HG03378 (cell line): ENCODE measurements at regions not wholly inside any gene's neighbourhood (a gene's known extent, or its start where the extent isn't known, plus 50 kb on each side); places are given as distances from the start of the nearest gene placed in this dataset.

Experiments
- ATAC-seq: cut with Tn5 transposase; IDR thresholded peaks from one replicate; pipeline ENCODE4 v1.9.1; 2021; ENCODE audit warnings: mild to moderate bottlenecking, moderate library complexity; ENCODE audit not compliant: unreplicated experiment

DNA sequence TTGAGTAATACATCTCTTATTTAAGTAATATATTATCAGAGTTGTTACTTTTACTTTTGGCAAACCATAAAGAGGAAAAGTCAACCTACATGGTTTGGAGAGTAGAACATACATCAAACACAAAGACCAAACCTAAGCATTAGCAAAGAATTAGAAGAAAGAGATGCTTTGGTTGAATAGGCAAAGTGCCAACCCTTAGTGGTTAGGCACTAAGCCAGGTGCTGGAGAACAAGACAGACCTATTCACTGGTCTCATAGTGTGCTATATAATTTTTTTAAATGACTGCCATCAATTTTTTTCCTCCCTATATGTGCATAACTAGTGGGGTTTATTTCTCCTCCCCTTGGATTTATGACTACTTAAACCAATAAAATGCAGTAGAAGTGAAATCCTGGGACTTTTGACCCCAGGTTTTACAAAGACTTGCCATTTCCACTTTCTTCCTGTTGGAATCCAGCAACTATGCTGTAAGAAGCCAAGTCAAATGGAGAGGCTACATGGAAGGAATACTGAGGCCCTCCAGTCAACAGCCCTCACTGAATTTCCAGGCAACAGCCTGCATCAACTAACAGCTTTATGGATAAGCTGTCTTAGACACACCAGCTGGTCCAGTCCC is 69.8 kb upstream of the HAO2 start:
- no peak for ATAC-seq

DNA sequence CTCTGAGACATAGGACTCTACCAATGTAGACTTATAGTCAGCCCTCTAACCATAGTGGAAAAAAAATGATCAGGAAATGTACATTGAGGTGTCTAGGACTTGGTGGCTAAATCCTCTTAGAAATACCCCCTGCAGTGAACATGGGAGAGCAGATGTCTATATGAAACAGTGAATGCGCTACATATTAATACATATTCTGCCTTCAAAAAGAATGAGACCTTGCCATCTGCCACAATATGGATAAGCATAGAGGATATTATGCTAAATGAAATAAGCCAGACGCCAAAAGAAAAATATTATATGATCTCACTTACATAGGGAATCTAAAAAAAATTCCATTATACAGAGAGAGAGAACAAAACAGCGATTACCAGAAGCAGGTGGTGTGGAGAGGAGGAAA is 66.6 kb upstream of the HAO2 start:
- no peak for ATAC-seq

DNA sequence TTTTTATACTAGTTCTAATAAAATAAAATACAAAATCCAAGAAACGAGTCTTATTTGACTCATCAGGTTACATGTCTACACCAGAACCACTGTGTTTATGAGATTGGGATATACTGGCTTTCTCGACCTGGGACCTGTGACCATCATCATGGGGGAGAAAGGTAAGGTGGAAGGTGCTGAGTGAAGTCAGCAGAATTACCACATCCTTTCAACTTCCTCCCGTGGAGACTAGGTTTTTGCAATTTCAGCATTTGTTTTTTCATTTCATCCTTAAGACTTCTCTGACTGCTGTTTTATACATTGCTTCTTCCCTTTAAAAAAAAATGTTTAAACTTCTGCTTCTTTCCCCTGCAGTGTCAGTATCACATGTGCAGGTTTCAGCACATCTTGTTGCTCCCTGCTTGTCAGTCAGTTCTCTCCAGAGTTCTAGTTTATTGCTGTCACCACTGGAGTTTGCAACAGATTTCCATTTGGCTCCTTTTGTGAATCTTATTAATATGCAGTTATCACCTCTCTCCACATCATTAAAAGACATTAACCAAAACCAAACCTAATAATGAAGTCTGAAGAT is 60.4 kb upstream of the HAO2 start:
- ATAC-seq: no peak

DNA sequence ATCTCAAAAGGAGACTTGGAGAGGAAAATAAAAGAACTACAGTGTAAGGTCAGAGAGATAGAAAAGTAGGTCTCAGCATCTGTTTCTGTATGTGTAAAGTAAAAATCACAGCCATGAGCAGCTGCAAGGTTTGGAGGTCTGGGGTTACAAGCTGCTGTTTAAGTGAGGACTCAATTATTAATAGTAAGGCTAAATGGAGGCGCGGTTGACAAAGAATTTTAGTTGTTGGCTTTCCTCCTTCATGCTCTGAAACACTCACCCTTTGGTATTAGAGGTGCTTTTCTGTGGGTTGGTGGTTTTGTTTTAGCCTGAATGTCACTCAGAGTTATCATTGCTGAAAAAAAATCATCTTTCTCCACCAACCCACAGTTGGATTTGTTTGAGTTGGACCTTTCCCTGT is 59.8 kb upstream of the HAO2 start:
- no peak for ATAC-seq

DNA sequence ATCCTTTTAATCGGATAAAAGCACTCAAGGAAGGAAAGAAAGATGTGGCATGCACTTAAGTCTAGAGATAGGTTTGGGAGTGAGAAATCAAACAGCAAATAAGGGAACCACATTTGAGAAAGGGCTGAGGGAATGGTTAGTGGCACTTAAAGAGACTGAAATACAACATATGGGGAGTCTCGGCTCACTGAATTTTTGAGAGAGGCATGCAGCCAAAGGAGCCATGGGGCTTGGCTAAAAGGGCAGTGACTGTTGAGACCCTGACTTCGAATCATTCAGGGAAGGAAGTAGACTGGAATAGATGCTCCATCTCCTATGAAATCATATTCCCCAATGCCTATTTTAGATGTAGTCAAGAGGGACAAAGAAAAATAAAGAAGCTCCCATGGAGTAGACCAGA is 58.3 kb upstream of the HAO2 start:
- ATAC-seq: no peak

DNA sequence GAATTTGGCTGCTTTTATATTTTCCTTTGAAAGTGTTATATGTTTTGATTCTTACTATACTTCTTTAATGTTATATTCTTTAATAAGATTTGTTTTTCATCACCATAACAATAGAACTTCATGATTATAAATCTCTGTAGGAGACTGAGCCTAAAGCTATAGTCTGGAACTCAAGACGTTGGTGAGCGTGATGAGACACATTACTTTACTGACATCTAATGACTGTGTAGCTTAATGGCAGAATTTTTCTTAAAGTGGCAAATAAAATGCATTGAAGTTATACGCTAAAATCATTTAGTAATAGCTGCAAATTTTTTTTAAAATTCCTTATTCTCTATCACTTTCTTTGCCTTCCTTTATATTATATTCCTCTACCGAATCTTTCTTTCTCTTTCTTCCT is 56.1 kb upstream of the HAO2 start:
- ATAC-seq: no peak

DNA sequence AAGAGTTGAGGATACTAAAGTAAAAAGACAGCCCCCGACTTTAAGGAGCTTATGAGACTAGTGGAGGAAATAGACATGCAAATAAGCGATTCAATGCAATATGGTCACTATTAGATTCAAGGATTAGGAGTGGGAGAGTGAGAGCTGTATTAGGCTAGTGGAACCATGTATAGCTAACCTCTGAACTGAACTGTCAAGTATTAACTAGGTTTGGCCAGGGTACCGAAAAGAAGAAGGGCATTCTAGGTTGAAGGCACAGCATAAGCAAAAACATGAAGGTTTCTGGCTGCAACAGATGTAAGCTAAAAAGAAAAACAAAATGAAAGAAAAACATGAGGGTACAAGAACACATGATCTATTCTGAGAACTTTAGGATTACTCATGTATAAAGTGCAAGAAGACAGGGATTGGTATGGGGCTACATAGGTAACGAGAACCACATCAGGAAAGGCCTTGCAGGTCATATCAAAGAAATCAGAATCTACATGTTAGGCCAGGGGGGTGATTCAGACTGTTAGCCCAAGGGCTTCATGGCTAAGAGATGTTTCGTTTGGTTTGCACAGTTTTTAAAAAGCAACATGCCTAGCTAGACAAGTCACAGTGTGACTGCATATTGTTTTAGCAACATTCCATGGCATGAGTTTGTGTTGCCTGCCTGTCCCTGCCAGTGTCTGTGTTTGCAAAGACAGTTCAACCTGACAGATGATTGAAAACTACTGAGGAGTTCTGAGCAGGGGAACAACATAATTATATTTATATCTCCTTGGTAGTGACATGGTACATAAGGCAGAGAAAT is 54.4 kb upstream of the HAO2 start:
- no peak for ATAC-seq

DNA sequence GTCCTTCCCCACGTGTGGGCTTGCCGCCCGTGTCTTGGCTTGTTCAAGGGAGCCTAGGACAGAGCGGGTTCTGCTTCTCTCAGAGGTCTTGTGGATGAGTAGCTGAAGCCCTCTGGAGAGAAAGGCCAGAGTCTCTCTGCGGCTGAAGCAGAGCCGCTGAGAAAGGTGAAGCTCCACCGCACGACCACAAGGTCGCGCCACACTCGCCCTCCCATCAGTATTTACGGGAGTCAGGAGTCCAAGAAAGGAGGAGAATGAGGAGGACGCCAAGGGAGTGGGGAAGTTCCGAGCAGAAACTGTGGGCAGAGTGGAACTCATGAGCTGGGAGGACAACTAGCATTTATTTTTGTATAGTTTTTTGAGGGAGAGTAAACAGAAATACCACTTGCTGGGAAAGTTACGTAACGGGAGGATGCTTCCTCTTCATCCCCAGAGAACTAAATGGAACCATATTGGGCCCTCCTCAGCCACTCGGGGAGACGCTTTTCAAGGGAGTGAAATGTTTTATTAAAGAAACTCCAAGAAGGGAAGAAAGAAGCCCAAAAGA is 51.6 kb upstream of the HAO2 start:
- no peak for ATAC-seq

DNA sequence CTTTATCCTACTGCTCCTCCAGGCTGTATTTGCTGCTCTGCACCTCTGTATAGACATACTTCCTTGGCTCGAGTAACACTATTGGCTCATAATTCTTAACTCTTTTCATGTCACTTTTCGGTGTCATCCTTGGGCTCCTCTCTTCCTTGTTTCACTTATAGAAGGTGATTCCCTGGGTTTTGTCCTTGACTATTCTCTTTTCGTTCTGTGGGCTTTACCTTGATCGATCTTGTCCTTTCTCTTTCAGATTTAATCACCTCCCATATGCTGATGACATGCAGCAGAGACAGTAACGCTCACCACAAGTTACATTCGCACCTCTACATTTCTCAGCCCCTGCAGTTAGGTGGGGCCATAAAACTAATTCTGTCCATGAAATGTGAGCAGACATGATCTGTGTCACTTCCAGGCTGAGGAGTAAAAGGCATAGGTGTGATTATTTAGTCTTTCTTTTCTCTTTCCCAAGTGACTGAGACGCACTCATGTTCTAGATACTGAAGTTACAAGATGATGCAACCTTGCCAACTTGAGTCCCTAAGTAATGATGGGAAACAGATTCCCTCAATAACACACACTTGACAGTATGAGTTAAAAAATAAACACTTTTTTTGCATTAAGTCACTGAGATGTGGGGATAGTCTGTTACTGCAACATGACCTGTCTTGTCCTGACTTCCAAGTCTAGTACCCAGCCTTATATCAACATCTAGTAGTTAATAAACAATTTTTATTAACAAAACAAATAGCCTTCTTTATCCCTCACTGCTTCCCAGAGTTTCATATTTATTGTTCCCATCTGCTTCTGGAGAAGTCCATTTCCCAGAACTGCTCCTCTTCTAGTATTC is 49.9 kb upstream of the HAO2 start:
- ATAC-seq: peak; percentile 83
